UCSD-AML1 (cell line): ENCODE measurements at regions not wholly inside any gene's neighbourhood (a gene's known extent, or its start where the extent isn't known, plus 50 kb on each side); places are given as distances from the start of the nearest gene placed in this dataset.

Experiments
- DNase-seq: peaks from one replicate; lab custom pipeline; 2025; ENCODE audit not compliant: unreplicated experiment; lab: John Stamatoyannopoulos, UW

- no peak for DNase-seq
Measured at GRCh38 chr7:54955296-54955695, 63.5 kb upstream of the EGFR start.

GRCh38 chr7:54955696-54956420 lies 63.0 kb upstream of the EGFR start:
- DNase-seq = no peak

DNA sequence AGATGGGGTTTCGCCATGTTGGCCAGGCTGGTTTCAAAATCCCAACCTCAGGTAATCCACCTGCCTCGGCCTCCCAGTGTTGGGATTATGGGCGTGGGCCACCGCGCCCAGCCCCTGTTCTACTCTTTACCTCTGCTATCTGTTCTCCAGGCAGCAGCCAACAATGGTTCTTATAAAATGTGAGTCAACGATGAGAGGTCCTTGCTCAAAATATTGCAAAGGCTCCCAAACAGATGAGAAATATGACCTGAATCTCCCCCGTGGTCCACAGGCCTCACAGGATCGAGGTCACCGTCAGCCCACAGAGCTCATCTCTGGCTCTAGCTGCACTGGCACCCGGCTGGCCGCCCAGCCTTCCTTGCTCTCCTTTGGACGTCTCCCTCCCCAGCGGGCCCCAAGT lies 62.0 kb upstream of the EGFR start:
- no peak for DNase-seq

- DNase-seq = no peak
Measured at GRCh38 chr7:54960517-54960916, 58.3 kb upstream of the EGFR start.

DNA sequence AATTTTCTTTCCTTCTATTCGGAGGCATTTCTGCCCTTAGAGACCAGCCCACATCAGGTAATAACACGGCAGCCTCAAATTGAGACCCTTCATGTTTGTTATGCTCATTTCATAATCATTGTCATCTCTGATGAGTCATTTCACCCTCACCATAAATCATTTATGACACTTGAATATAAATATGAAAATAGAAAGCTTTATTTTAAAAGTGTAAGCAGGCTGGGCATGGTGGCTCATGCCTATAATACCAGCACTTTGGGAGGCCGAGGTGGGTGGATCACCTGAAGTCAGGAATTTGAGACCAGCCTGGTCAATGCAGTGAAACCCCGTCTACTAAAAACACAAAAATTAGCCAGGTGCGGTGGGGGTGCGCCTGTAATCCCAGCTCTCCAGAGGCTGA lies 57.4 kb upstream of the EGFR start:
- no peak for DNase-seq

DNA sequence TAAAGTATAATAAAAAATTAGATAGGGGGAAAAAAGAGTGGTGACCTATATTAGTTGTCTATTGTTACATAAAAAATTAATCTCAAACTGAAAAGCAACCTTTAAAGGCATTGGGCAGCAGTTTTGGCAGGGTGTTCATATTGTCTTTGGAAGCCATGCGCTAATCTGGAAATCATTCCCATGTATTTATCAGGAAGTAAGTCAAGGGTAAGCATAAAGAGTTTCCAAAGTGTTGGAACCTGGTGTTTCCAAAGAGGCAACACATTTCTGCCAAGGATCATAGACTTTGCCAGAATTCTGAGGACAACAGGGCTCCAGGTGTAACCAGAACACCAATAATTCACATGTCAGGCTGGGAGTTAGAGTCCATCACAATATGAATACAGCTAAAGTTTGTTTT lies 55.7 kb upstream of the EGFR start:
- DNase-seq = no peak

DNA sequence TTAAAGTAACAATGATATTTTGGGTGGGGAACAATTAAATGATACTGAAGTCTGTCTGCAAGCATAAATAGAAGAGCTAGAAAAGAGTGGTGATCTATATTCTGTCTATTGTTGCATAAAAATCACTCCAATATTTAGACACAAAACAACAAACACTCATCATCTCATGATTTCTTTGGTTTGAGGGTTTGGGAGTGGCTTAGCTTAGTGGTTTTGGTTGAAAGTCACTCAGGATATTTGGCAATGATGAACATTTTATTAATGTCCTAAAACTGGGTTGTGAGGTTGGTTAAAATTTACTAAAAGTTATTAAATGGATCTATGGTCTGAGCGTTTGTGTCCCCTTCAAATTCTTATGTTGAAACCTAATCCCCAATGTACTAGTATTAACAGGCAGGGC lies 54.7 kb upstream of the EGFR start:
- no peak for DNase-seq

GRCh38 chr7:54967377-54967776 lies 51.4 kb upstream of the EGFR start:
- no peak for DNase-seq

GRCh38 chr7:54968018-54968417 lies 50.8 kb upstream of the EGFR start:
- no peak for DNase-seq
